HCT116 (cell line): ENCODE measurements at regions not wholly inside any gene's neighbourhood (a gene's known extent, or its start where the extent isn't known, plus 50 kb on each side); places are given as distances from the start of the nearest gene placed in this dataset.

Experiments used
- ATAC-seq: fragments of 200-7000 bp; cut with Tn5 transposase; 2 replicates; pipeline ENCODE4 v1.9.1; 2020; ENCODE audit warnings: mild to moderate bottlenecking, moderate library complexity
- BruUV-seq: library from RNA; stranded (reverse); fragments of 400-500 nt; replicated peaks from 2 replicates; lab custom pipeline; 2021; lab: Mats Ljungman, UMichigan
- CTCF ChIA-PET: fragments of 300-600 bp; sonication (Branson Sonifier 250); formaldehyde crosslinking; loops from one replicate; lab custom pipeline; 2021; ENCODE audit warnings: antibody characterized with exemption; lab: Charles Lee
- POLR2A ChIA-PET: fragments of 300-600, 350-600 bp; sonication (Branson Sonifier 250); formaldehyde crosslinking; loops from one replicate; lab custom pipeline; 2021; ENCODE audit warnings: antibody characterized with exemption; lab: Charles Lee
- RAD21 ChIA-PET, 2 experiments: fragments of 300-600 bp; sonication (Branson Sonifier 250); formaldehyde crosslinking; loops; one replicate each; lab custom pipeline; 2023; ENCODE audit warnings: low total read pairs in 2 of 2; ENCODE audit not compliant: uncharacterized antibody in 2 of 2, unreplicated experiment in 2 of 2, low non-redundant PET in 1 of 2; lab: Charles Lee
- DNase-seq: peaks from one replicate; pipeline ENCODE4 v3.0.0-alpha.2; 2010; ENCODE audit warnings: low read depth, low spot score
- H2AFZ ChIP-seq: fragments of 200-600 bp; shearing (Covaris generic), sonication (generic); 2 replicates; pipeline ENCODE4 v1.6.1; 2017; ENCODE audit warnings: low read depth, mixed run types, mixed read lengths, antibody characterized with exemption, low read length; ENCODE audit not compliant: poor library complexity, severe bottlenecking
- H3K27ac ChIP-seq: 2 replicates; pipeline ENCODE4 v1.5.1; 2012; ENCODE audit warnings: low read depth, low read length
- H3K27me3 ChIP-seq: fragments of 200-600 bp; sonication (generic); 2 replicates; pipeline ENCODE4 v1.6.1; 2016; ENCODE audit warnings: mixed run types, low read length, mixed read lengths; ENCODE audit not compliant: insufficient read depth
- H3K36me3 ChIP-seq, 2 experiments: fragments of 200-500 bp in 1 of 2; fragments of 200-600 bp in 1 of 2; sonication (Bioruptor generic) in 1 of 2; sonication (generic) in 1 of 2; 2 replicates each; pipeline versions ENCODE4 v1.5.1 to v1.6.1; 2014 to 2016; ENCODE audit warnings: low read length in 2 of 2, inconsistent platforms in 1 of 2, mixed read lengths in 1 of 2, mixed run types in 1 of 2; ENCODE audit not compliant: insufficient read depth in 2 of 2, control insufficient read depth in 1 of 2
- H3K4me1 ChIP-seq, 2 experiments: fragments of 200-600 bp in 1 of 2; sonication (generic) in 1 of 2; 2 replicates each; pipeline versions ENCODE4 v1.5.1 to v1.6.1; 2012 to 2017; ENCODE audit warnings: low read length in 2 of 2, inconsistent platforms in 1 of 2, mild to moderate bottlenecking in 1 of 2, mixed read lengths in 1 of 2, mixed run types in 1 of 2, moderate library complexity in 1 of 2; ENCODE audit not compliant: insufficient read depth in 2 of 2, control insufficient read depth in 1 of 2
- H3K4me2 ChIP-seq: fragments of 200-600 bp; sonication (generic); 2 replicates; pipeline ENCODE4 v1.6.1; 2017; ENCODE audit warnings: mixed run types, low read length, mixed read lengths
- H3K4me3 ChIP-seq, 2 experiments: fragments of 200-600 bp in 1 of 2; sonication (generic) in 1 of 2; replicated peaks in 1 of 2; 2 replicates each; pipeline ENCODE4 v1.5.1; 2011 to 2016; ENCODE audit warnings: low read length in 2 of 2, control low read depth in 1 of 2, low read depth in 1 of 2, mild to moderate bottlenecking in 1 of 2, mixed read lengths in 1 of 2, mixed run types in 1 of 2
- H3K79me2 ChIP-seq: fragments of 200-600 bp; sonication (generic); 2 replicates; pipeline ENCODE4 v1.6.1; 2017; ENCODE audit warnings: mild to moderate bottlenecking, mixed run types, low read length, moderate library complexity, mixed read lengths; ENCODE audit not compliant: insufficient read depth
- H3K9ac ChIP-seq: fragments of 200-600 bp; sonication (generic); 2 replicates; pipeline ENCODE4 v1.6.1; 2016; ENCODE audit warnings: low read length, mixed read lengths
- H3K9me2 ChIP-seq: fragments of 200-600 bp; sonication (generic), shearing (Covaris generic); 2 replicates; pipeline ENCODE4 v1.6.1; 2017; ENCODE audit warnings: mixed run types, mild to moderate bottlenecking, moderate library complexity; ENCODE audit not compliant: insufficient read depth
- H3K9me3 ChIP-seq, 2 experiments: fragments of 200-500 bp in 1 of 2; fragments of 200-600 bp in 1 of 2; sonication (Bioruptor generic) in 1 of 2; sonication (generic) in 1 of 2; 2 replicates each; pipeline ENCODE4 v1.6.1; 2014 to 2017; ENCODE audit warnings: low read length in 2 of 2, mixed read lengths in 2 of 2, inconsistent platforms in 1 of 2, low read depth in 1 of 2, mild to moderate bottlenecking in 1 of 2, mixed run types in 1 of 2, moderate library complexity in 1 of 2; ENCODE audit not compliant: control insufficient read depth in 1 of 2, insufficient read depth in 1 of 2
- H4K20me1 ChIP-seq: fragments of 200-600 bp; sonication (generic), shearing (Covaris generic); 2 replicates; pipeline ENCODE4 v1.6.1; 2017; ENCODE audit warnings: mixed run types, mild to moderate bottlenecking, moderate library complexity; ENCODE audit not compliant: insufficient read depth
- CEBPB ChIP-seq: IDR thresholded peaks from 2 replicates; pipeline ENCODE4 v1.6.1; 2012; ENCODE audit warnings: low read depth
- EGR1 ChIP-seq: IDR thresholded peaks from 2 replicates; pipeline ENCODE4 v1.6.1; 2012; ENCODE audit warnings: low read depth
- EZH2 ChIP-seq: fragments of 200-600 bp; sonication (generic); IDR thresholded peaks from 2 replicates; pipeline ENCODE4 v1.6.1; 2017; ENCODE audit warnings: antibody characterized with exemption, mixed run types
- EZH2phosphoT487 ChIP-seq: fragments of 200-600 bp; IDR thresholded peaks from 2 replicates; pipeline ENCODE4 v1.6.1; 2018; ENCODE audit warnings: antibody characterized with exemption, borderline replicate concordance
- JUND ChIP-seq: IDR thresholded peaks from 2 replicates; pipeline ENCODE4 v1.6.1; 2012
- POLR2A ChIP-seq: IDR thresholded peaks from 2 replicates; pipeline ENCODE4 v1.7.0; 2011; ENCODE audit warnings: borderline replicate concordance; ENCODE audit not compliant: insufficient read depth, insufficient read length; ENCODE audit errors: extremely low read depth
- RAD21 ChIP-seq: IDR thresholded peaks from 2 replicates; pipeline ENCODE4 v1.6.1; 2012; ENCODE audit warnings: low read depth, mild to moderate bottlenecking
- YY1 ChIP-seq: IDR thresholded peaks from 2 replicates; pipeline ENCODE4 v1.6.1; 2011; ENCODE audit warnings: low read length, low read depth, moderate library complexity, mild to moderate bottlenecking; ENCODE audit not compliant: insufficient replicate concordance; ENCODE audit errors: extremely low read depth
- ZNF274 ChIP-seq: fragments of 200-500 bp; sonication (Bioruptor generic); IDR thresholded peaks from 2 replicates; pipeline ENCODE4 v1.6.1; 2014; ENCODE audit warnings: mild to moderate bottlenecking, low read depth, low read length, inconsistent platforms
- intact Hi-C: fragments of 100-400 bp; cut with micrococcal nuclease; formaldehyde crosslinking; loops from 2 replicates; pipeline ENCODE4 v1.10.0; 2022
- TF ChIP-seq, protein P1 (sequence below): IDR thresholded peaks from 2 replicates; pipeline ENCODE4 v1.6.1; 2012; ENCODE audit warnings: low read depth
- TF ChIP-seq, protein P2 (sequence below): IDR thresholded peaks from 2 replicates; pipeline ENCODE4 v1.6.1; 2011; ENCODE audit warnings: mild to moderate bottlenecking, low read length, moderate library complexity; ENCODE audit not compliant: insufficient replicate concordance; ENCODE audit errors: extremely low read depth

GRCh38 chr14:84252706-84253105, 1277.2 kb upstream of the FLRT2 start:
- ATAC-seq (no peak), DNase-seq (no peak)
- H3K9me2 ChIP-seq = no peaks in the 10 kb centered on the region
- H3K9me3 ChIP-seq = peaks cover 7 to 15% of the 10 kb centered on the region in 2 experiments; a peak in 2 of 4 replicates
- H3K4me3 ChIP-seq = no peak overlapping the region
- TF ChIP-seq JUND (no peak), POLR2A (no peak), EZH2 (no peak), CEBPB (no peak), EGR1 (no peak), ZNF274 (no peak), YY1 (no peak), RAD21 (no peak), EZH2phosphoT487 (no peak)
- TF ChIP-seq, protein P1, sequence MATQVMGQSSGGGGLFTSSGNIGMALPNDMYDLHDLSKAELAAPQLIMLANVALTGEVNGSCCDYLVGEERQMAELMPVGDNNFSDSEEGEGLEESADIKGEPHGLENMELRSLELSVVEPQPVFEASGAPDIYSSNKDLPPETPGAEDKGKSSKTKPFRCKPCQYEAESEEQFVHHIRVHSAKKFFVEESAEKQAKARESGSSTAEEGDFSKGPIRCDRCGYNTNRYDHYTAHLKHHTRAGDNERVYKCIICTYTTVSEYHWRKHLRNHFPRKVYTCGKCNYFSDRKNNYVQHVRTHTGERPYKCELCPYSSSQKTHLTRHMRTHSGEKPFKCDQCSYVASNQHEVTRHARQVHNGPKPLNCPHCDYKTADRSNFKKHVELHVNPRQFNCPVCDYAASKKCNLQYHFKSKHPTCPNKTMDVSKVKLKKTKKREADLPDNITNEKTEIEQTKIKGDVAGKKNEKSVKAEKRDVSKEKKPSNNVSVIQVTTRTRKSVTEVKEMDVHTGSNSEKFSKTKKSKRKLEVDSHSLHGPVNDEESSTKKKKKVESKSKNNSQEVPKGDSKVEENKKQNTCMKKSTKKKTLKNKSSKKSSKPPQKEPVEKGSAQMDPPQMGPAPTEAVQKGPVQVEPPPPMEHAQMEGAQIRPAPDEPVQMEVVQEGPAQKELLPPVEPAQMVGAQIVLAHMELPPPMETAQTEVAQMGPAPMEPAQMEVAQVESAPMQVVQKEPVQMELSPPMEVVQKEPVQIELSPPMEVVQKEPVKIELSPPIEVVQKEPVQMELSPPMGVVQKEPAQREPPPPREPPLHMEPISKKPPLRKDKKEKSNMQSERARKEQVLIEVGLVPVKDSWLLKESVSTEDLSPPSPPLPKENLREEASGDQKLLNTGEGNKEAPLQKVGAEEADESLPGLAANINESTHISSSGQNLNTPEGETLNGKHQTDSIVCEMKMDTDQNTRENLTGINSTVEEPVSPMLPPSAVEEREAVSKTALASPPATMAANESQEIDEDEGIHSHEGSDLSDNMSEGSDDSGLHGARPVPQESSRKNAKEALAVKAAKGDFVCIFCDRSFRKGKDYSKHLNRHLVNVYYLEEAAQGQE = no peak
- TF ChIP-seq, protein P2, sequence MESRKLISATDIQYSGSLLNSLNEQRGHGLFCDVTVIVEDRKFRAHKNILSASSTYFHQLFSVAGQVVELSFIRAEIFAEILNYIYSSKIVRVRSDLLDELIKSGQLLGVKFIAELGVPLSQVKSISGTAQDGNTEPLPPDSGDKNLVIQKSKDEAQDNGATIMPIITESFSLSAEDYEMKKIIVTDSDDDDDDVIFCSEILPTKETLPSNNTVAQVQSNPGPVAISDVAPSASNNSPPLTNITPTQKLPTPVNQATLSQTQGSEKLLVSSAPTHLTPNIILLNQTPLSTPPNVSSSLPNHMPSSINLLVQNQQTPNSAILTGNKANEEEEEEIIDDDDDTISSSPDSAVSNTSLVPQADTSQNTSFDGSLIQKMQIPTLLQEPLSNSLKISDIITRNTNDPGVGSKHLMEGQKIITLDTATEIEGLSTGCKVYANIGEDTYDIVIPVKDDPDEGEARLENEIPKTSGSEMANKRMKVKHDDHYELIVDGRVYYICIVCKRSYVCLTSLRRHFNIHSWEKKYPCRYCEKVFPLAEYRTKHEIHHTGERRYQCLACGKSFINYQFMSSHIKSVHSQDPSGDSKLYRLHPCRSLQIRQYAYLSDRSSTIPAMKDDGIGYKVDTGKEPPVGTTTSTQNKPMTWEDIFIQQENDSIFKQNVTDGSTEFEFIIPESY = no peak
- H3K4me2 ChIP-seq = no peak overlapping the region
- no peak overlapping the region for H3K27ac ChIP-seq
- no peaks in the 10 kb centered on the region for H3K79me2 ChIP-seq
- intact Hi-C loops = no loop called here
- H3K36me3 ChIP-seq = no peaks in the 10 kb centered on the region
- no TSS peak for BruUV-seq
- H3K9ac ChIP-seq = no peak overlapping the region
- H2AFZ ChIP-seq = no peak overlapping the region
- CTCF ChIA-PET = no interaction called here
- no peaks in the 10 kb centered on the region for H4K20me1 ChIP-seq
- H3K27me3 ChIP-seq = no peaks in the 10 kb centered on the region
- RAD21 ChIA-PET = no interaction called here
- no peaks in the 10 kb centered on the region for H3K4me1 ChIP-seq
- POLR2A ChIA-PET = no interaction called here
